DMS53 treated with DMSO at 0.1 percent for 48 hours (cell line): ENCODE measurements at regions not wholly inside any gene's neighbourhood (a gene's known extent, or its start where the extent isn't known, plus 50 kb on each side); places are given as distances from the start of the nearest gene placed in this dataset.
"Not testable (repeated sequence)": the region's sequence is repeated elsewhere in the genome, so short reads cannot be mapped to it uniquely, and the experiment has no call there.

Experiments used
- DNase-seq: peaks from one replicate; lab custom pipeline; 2025; ENCODE audit not compliant: unreplicated experiment; lab: John Stamatoyannopoulos, UW

GRCh38 chr10:84698989-84699388, 370.6 kb downstream of the CCSER2 start:
- no peak for DNase-seq

DNA sequence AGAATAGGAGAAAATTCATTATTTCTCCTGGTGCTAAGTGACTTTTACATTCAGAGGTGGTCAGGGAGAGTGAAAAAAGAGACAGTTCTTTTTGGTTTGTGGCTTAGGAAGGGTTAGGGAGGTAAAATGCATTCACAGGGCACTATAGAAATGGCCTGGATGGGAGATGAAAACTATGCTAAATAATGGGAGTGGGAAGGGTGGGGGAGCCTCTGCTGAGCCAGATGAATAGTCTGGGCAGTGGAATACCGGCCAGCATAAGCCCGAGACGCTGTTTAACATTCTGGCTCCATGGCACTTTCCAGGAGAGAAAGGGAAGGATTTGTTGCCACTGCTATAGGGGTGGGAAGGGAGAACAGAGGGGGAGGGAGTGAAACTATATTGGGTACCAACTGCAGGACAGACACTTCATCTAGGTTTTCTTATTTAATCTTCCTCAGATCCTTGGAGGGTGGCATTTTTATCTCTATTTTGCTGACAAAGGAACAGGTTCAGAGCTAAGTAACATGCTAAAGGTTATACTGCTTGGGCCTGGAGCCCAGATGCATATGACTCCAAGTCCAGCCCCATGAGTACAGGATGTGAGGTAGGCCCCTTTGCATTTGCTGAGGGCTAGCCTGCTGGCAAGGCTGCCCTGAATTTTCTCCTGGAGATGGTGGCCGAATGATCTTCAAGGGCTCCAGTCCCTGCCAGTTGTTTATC, 372.4 kb downstream of the CCSER2 start:
- DNase-seq, result no peak

DNA sequence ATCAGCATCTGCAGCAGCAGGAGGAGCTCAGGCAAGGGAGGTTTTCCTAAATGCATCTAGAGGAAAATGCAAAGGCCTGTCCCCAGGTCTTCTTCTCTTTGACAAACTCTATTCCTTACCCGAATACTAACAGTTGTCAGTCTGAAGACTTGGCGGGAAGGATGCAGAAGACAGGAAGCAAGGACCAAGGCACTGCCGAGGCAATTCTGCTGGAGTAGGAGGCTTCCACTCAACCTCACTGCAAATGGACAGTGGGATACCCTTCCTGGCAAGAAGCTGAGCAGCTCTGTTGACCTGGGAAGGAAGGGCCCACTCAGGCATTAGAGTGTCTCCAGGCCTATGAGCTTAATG, 373.0 kb downstream of the CCSER2 start:
- DNase-seq, result no peak

DNA sequence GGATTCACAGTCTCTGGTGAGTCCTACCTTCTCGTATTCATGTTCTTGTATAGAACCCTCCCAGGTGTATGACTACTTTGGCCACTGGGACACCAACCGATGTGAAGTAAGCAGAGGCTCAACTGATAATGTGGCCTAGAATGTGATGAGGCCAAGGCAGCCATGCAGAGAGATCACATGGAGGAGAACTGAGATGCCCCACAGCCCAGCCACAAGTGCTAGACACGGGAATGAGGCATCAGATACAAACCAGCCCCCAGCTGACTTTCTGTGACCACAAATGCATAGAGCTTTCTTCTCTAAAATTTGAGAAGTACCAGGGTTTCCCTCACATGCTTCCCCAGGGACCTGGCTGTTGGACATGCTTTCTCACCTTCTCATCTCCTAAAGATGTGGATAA, 375.7 kb downstream of the CCSER2 start:
- no peak for DNase-seq

GRCh38 chr10:84706431-84706830, 378.0 kb downstream of the CCSER2 start:
- DNase-seq, result no peak

DNA sequence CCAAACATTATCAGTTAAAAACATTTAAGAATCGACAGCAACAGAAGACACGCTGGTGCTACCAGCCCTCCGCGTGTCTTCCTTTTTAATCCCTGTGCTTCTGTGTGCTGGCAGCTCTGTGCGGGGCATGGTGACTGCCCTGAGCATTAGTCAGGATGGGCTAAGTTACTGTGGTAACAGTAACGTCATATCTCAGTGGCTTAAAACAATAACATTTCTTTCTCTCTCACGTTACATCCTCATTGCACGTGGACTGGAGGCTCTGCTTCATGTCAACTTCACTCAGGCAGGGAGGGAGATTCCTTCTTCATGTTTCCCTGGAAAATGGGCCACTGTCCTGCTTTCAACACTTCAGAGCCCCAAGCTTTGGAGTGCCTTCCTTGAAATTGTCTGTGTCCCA, 378.5 kb downstream of the CCSER2 start:
- no peak for DNase-seq

DNA sequence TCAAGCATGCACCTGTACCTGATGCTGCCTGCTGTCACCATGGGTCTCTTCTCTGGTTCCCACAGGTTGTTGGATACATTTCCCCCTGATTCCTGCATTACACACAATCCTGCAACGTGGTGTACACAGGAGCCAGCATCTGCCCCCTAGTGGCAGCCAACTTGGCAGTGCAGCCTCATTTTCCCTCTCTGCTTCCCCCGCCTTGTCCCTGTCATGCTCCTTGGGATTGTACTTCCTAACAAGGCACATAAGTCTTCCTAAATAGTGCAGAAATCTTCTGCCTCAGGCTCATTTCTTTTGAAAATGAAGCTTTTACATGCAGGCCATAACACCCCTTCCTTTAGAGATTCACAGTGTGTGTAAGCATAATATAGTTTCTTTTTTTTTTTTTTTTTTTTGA, 387.5 kb downstream of the CCSER2 start:
- DNase-seq, result peak; percentile 51

- DNase-seq, result no peak
Measured at GRCh38 chr10:84718877-84719616, 390.7 kb downstream of the CCSER2 start.

DNA sequence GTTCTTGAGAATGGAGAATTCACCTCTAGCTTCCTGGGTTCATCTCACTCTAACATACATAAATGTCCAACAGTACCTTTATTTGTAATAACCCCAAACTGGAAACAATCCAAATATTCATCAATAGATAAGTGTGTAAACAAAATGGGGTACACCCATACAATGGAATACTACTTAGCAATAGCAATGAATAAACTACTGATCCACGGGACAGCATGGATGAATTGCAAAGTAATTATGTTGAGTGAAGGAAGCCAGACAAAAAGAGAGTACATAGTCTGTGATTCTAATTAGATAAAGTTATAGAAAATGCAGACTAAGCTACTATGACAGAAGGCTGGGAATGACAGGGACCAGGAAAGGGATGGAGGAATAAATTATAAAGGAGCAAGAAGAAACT, 391.3 kb downstream of the CCSER2 start:
- no peak for DNase-seq

DNA sequence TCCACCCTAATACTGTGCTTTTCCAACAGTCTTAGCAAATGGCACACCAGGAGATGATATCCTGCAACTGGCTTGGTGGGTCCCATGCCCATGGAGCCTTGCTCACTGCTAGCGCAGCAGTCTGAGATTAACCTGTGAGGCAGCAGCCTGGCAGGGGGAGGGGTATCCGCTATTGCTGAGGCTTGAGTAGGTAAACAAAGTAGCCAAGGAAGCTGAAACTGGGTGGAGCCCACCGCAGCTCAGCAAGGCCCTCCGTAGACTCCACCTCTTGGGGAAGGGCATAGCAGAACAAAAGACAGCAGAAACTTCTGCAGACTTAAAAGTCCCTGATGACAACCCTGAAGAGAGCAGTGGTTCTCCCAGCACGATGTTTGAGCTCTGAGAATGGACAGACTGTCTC, 399.0 kb downstream of the CCSER2 start:
- DNase-seq, result no peak

GRCh38 chr10:84739126-84739525, 410.7 kb downstream of the CCSER2 start:
- not testable (repeated sequence) for DNase-seq

GRCh38 chr10:84739641-84740040, 411.3 kb downstream of the CCSER2 start:
- no peak for DNase-seq

DNA sequence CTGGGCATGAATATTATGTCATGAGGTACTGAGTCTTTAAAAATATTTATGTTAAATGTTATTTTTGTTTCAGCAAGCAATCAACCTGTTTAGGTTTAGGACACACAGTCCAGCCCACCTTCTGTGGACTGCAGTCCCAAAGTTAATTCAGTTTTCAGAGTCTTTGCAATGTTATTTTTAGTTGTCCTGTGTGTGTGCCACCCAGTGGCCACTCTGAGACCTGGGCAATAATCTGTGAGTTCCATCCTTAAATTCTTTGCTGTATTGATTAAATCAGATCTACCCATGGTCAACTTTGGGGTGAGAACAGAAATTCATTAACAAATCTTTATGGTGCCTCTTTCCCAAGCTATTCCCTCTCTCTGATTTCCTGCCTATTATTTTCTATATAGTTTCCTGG, 415.1 kb downstream of the CCSER2 start:
- DNase-seq, result no peak

DNA sequence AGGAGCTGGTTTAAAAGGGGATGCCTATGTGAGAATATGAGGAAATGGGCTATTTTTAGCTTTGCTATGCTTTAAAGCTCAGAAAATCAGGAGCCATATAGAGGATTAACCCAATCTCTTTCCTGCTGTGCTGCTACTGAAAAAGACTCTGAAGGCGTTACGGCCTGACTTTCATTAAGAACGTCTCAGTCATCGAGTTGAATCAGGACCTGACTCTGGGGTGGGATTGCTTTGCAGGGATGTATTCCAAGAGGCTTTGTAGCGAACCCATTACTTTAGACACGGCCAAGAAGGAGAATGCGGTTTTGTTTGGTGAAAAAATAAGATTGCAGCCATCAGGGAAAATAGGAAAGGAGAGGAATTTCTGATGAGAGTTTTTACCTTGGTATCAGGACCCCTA, 426.9 kb downstream of the CCSER2 start:
- no peak for DNase-seq

GRCh38 chr10:84756653-84757052, 428.3 kb downstream of the CCSER2 start:
- not testable (repeated sequence) for DNase-seq

DNA sequence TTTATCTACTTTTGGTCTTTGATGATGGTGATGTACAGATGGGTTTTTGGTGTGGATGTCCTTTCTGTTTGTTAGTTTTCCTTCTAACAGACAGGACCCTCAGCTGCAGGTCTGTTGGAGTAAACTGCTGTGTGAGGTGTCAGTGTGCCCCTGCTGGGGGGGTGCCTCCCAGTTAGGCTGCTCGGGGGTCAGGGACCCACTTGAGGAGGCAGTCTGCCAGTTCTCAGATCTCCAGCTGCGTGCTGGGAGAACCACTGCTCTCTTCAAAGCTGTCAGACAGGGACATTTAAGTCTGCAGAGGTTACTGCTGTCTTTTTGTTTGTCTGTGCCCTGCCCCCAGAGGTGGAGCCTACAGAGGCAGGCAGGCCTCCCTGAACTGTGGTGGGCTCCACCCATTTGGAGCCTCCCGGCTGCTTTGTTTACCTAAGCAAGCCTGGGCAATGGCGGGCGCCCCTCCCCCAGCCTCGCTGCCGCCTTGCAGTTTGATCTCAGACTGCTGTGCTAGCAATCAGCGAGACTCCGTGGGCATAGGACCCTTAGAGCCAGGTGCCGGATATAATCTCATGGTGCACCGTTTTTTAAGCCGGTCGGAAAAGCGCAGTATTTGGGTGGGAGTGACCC, 433.7 kb downstream of the CCSER2 start:
- DNase-seq, result peak; percentile 32

DNA sequence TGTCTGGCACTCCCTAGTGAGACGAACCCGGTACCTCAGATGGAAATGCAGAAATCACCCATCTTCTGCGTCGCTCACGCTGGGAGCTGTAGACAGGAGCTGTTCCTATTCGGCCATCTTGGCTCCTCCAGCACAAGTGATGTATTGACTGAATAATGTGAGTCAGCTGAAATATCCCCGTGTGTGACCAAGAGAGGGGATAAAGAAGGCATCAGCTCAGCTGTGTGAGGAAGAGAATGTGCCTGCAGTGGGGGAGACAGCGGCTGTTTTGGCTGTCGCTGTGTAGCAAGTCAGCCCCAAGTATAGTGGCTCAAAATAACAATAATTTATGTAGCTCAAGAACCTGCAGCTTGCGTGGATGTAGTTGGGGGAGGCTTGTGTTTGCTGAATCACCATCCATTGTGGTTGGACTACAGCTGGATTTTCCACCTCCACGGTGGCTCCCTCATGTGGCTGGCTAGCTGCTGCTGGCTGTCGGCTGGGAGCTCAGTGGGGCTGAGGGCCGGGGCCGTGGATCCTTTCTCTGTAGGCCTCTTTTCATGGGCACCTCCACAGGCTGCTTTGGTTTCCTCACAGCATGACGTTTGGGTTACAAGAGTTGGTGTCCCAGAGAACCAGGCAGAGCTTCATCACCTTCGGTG, 434.5 kb downstream of the CCSER2 start:
- DNase-seq, result peak; percentile 15

DNA sequence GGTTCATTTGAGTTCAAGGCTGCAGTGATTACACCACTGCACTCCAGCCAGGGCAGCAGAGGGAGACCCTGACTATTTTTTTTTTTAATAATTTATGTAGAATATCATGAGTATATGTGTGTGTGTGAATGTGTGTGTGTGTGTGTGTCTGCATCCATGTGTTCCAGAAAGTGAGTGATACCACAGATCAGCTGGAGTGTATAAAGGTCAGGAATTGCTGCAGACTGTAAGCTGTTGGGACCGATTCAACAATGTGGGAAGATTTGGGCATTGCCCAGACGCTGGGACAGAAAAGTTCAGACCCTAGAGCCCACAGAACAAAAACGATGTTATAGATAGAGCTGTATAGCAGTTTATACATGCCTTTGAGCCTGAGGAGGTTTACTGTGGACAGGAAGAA, 435.6 kb downstream of the CCSER2 start:
- DNase-seq, result no peak

GRCh38 chr10:84765086-84765485, 436.7 kb downstream of the CCSER2 start:
- DNase-seq, result no peak

- DNase-seq, result no peak
Measured at GRCh38 chr10:84765656-84766055, 437.3 kb downstream of the CCSER2 start.

- DNase-seq, result no peak
Measured at GRCh38 chr10:84766923-84767322, 438.5 kb downstream of the CCSER2 start.

DNA sequence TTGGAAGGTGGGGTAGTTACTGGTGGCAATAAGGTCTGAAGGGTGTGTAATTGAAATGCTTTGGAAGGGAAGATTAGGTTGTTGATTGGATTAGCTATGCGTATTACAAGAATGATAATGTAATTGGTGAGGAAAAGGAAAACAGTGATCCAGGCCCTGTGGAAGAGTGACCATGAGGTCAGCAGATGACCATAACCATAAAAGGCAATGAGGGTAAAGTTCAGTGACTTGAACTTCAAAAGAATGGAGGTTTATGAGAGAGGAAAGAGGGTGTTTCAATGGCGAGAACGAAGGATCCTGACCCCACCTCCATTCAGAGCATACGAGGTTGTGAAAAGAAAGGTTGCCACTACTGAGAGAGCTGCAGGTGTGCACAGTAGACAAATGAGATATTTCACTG, 439.7 kb downstream of the CCSER2 start:
- no peak for DNase-seq
